Breast epithelium (tissue), 4 donors: ENCODE measurements at regions not wholly inside any gene's neighbourhood (a gene's known extent, or its start where the extent isn't known, plus 50 kb on each side); places are given as distances from the start of the nearest gene placed in this dataset.

Experiments used
- DNase-seq, 2 donors: peaks; one replicate each; pipeline ENCODE4 v3.0.0-alpha.2; 2019; ENCODE audit warnings: low spot score in 2 of 2
- H3K27ac ChIP-seq, 2 donors: fragments of 200-600 bp; sonication (generic) in 1 of 2; one replicate each; pipeline ENCODE4 v1.5.1; 2016 to 2019; ENCODE audit warnings: mild to moderate bottlenecking in 1 of 2
- H3K27me3 ChIP-seq, 2 donors: fragments of 200-600 bp; sonication (generic) in 1 of 2; one replicate each; pipeline versions ENCODE4 v1.5.1 to v1.6.0; 2017 to 2019; ENCODE audit warnings: control low read depth in 1 of 2, mild to moderate bottlenecking in 1 of 2
- H3K36me3 ChIP-seq: fragments of 200-600 bp; one replicate; pipeline ENCODE4 v1.5.1; 2019
- H3K4me1 ChIP-seq, 2 donors: fragments of 200-600 bp; sonication (generic); one replicate each; pipeline ENCODE4 v1.5.1; 2016 to 2019; ENCODE audit warnings: control low read depth in 1 of 2
- H3K4me3 ChIP-seq, 3 donors: fragments of 200-600 bp; sonication (generic); 1 replicate in 2 of 3; 2 replicates in 1 of 3; pipeline ENCODE4 v1.5.1; 2016 to 2019; ENCODE audit warnings: mild to moderate bottlenecking in 3 of 3, moderate library complexity in 2 of 3
- H3K9me3 ChIP-seq, 2 donors: fragments of 200-600 bp; sonication (generic) in 1 of 2; one replicate each; pipeline ENCODE4 v1.5.1; 2016 to 2019; ENCODE audit warnings: control low read depth in 1 of 2
- CTCF ChIP-seq, 3 donors: fragments of 450-650 bp; IDR thresholded peaks; one replicate each; pipeline ENCODE4 v1.5.1; 2016 to 2017; ENCODE audit warnings: antibody characterized with exemption in 3 of 3, mild to moderate bottlenecking in 3 of 3, moderate library complexity in 3 of 3
- POLR2A ChIP-seq: fragments of 450-650 bp; IDR thresholded peaks from one replicate; pipeline ENCODE4 v1.6.1; 2016; ENCODE audit warnings: antibody characterized with exemption, mild to moderate bottlenecking, moderate library complexity
- POLR2AphosphoS5 ChIP-seq, 3 donors: sonication (generic); formaldehyde crosslinking; IDR thresholded peaks; one replicate each; pipeline ENCODE4 v1.6.1; 2017; ENCODE audit warnings: antibody characterized with exemption in 3 of 3
- intact Hi-C: fragments of 100-400 bp; cut with DNase I; formaldehyde crosslinking; loops from one replicate; pipeline ENCODE4 v1.15.1; 2023; ENCODE audit warnings: low total_unique reads

- Histone ChIP-seq H3K4me3 (no peak overlapping the region), H3K27me3 (no peaks in the 10 kb centered on the region), H3K36me3 (peaks cover 4% of the 10 kb centered on the region), H3K27ac (no peak overlapping the region), H3K4me1 (no peaks in the 10 kb centered on the region), H3K9me3 (no peaks in the 10 kb centered on the region)
- intact Hi-C loops = no loop called here
- no peak for DNase-seq
- no peak for TF ChIP-seq CTCF (IDR thresholded peaks at IDR 0.05)
- no peak for TF ChIP-seq POLR2AphosphoS5 (IDR thresholded peaks at IDR 0.05)
- TF ChIP-seq POLR2A = no peak
Measured at GRCh38 chr3:171984883-171985282, 54.5 kb upstream of the FNDC3B start.

GRCh38 chr3:171986176-171986575 is 53.2 kb upstream of the FNDC3B start:
- H3K27me3 ChIP-seq = no peaks in the 10 kb centered on the region
- no peak overlapping the region for H3K4me3 ChIP-seq
- H3K4me1 ChIP-seq = no peaks in the 10 kb centered on the region
- H3K27ac ChIP-seq = no peak overlapping the region
- DNase-seq = no peak
- no peaks in the 10 kb centered on the region for H3K9me3 ChIP-seq
- intact Hi-C loops = no loop called here
- H3K36me3 ChIP-seq = peaks cover 4% of the 10 kb centered on the region
- TF ChIP-seq CTCF (IDR thresholded peaks at IDR 0.05) (no peak), POLR2A (no peak), POLR2AphosphoS5 (IDR thresholded peaks at IDR 0.05) (no peak)

GRCh38 chr3:171986757-171987518 is 52.4 kb upstream of the FNDC3B start:
- Histone ChIP-seq H3K9me3 (no peaks in the 10 kb centered on the region), H3K36me3 (peaks cover 4% of the 10 kb centered on the region), H3K4me1 (no peaks in the 10 kb centered on the region), H3K27ac (no peak overlapping the region), H3K27me3 (no peaks in the 10 kb centered on the region), H3K4me3 (no peak overlapping the region)
- no peak for DNase-seq
- no peak for TF ChIP-seq POLR2AphosphoS5 (IDR thresholded peaks at IDR 0.05)
- no peak for TF ChIP-seq POLR2A
- no peak for TF ChIP-seq CTCF (IDR thresholded peaks at IDR 0.05)
- intact Hi-C loops = no loop called here
